ENCODE measurements at regions not wholly inside any gene's neighbourhood (a gene's known extent, or its start where the extent isn't known, plus 50 kb on each side); places are given as distances from the start of the nearest gene placed in this dataset.
"Not testable (repeated sequence)": the region's sequence is repeated elsewhere in the genome, so short reads cannot be mapped to it uniquely, and the experiment has no call there.

GRCh38 chr6:28789553-28790083, 134.2 kb downstream of the TRIM27 start:
- H3K9me3 ChIP-seq = peaks cover 0 to 36% (median 25%) of the 10 kb centered on the region in 4 donors
- WGBS, 5 donors = 9 to 14% (median 11%) methylated on average over 20 of the region's 20 CpGs
- no peak for TF ChIP-seq CTCF (IDR thresholded peaks at IDR 0.05)
- no peak for TF ChIP-seq POLR2A (IDR thresholded peaks at IDR 0.05)
- TF ChIP-seq EP300 (IDR thresholded peaks at IDR 0.05) = no peak
- no peak for TF ChIP-seq POLR2AphosphoS5 (IDR thresholded peaks at IDR 0.05)
- H3K27me3 ChIP-seq = peaks cover 14 to 100% (median 93%) of the 10 kb centered on the region in 3 donors
- intact Hi-C loops (cut with DNase I; ENCODE audit: low total_unique reads) = no loop called here
- H3K36me3 ChIP-seq = no peaks in the 10 kb centered on the region
- H3K27ac ChIP-seq = no peak overlapping the region
- peak in 1 of 2 donors; percentile 52 for DNase-seq
- H3K4me1 ChIP-seq = peaks cover 0 to 16% (median 6%) of the 10 kb centered on the region in 4 donors
- H3K4me3 ChIP-seq = peak overlapping the region in 1 of 4 donors; percentile 32

GRCh38 chr6:28791002-28791383, 132.8 kb downstream of the TRIM27 start:
- H3K36me3 ChIP-seq = no peaks in the 10 kb centered on the region
- H3K27me3 ChIP-seq = peaks cover 9 to 100% (median 94%) of the 10 kb centered on the region in 3 donors
- intact Hi-C loops (cut with DNase I; ENCODE audit: low total_unique reads) = no loop called here
- no peak overlapping the region for H3K4me3 ChIP-seq
- no peak for DNase-seq
- peaks cover 0 to 17% (median 7%) of the 10 kb centered on the region in 4 donors for H3K4me1 ChIP-seq
- 25 to 40% (median 36%) methylated on average over 6 of the region's 6 CpGs for WGBS, 5 donors
- no peak overlapping the region for H3K27ac ChIP-seq
- no peak for TF ChIP-seq POLR2AphosphoS5 (IDR thresholded peaks at IDR 0.05)
- no peak for TF ChIP-seq EP300 (IDR thresholded peaks at IDR 0.05)
- no peak for TF ChIP-seq CTCF (IDR thresholded peaks at IDR 0.05)
- TF ChIP-seq POLR2A (IDR thresholded peaks at IDR 0.05) = no peak
- peaks cover 0 to 34% (median 24%) of the 10 kb centered on the region in 4 donors for H3K9me3 ChIP-seq

GRCh38 chr6:28794175-28795002, 129.4 kb downstream of the TRIM27 start:
- 2 to 5% (median 3%) methylated on average over 35 of the region's 35 CpGs for WGBS, 5 donors
- peak in 1 of 2 donors; percentile 37 for DNase-seq
- no peak overlapping the region for H3K4me3 ChIP-seq
- no peaks in the 10 kb centered on the region for H3K36me3 ChIP-seq
- peaks cover 0 to 14% (median 7%) of the 10 kb centered on the region in 4 donors for H3K4me1 ChIP-seq
- TF ChIP-seq CTCF (IDR thresholded peaks at IDR 0.05) (no peak), POLR2AphosphoS5 (IDR thresholded peaks at IDR 0.05) (no peak), EP300 (IDR thresholded peaks at IDR 0.05) (no peak), POLR2A (IDR thresholded peaks at IDR 0.05) (no peak)
- peaks cover 0 to 31% (median 21%) of the 10 kb centered on the region in 4 donors for H3K9me3 ChIP-seq
- H3K27ac ChIP-seq = no peak overlapping the region
- peaks cover 0 to 96% (median 74%) of the 10 kb centered on the region in 3 donors for H3K27me3 ChIP-seq
- intact Hi-C loops (cut with DNase I; ENCODE audit: low total_unique reads) = no loop called here

GRCh38 chr6:28800647-28801046, 123.1 kb downstream of the TRIM27 start:
- H3K27ac ChIP-seq; intact Hi-C loops (cut with DNase I; ENCODE audit: low total_unique reads); H3K4me3 ChIP-seq; H3K36me3 ChIP-seq; H3K4me1 ChIP-seq; DNase-seq: not testable (repeated sequence)
- Histone ChIP-seq H3K9me3 (peaks cover 0 to 12% (median 3%) of the 10 kb centered on the region in 4 donors), H3K27me3 (peaks cover 0 to 96% (median 41%) of the 10 kb centered on the region in 3 donors)
- WGBS, 5 donors = 71 to 86% (median 81%) methylated on average over 4 of the region's 4 CpGs

All from stomach (tissue), 8 donors.